Astrocyte (in vitro differentiated cells and primary cell): ENCODE measurements at regions not wholly inside any gene's neighbourhood (a gene's known extent, or its start where the extent isn't known, plus 50 kb on each side); places are given as distances from the start of the nearest gene placed in this dataset.
"Not testable (repeated sequence)": the region's sequence is repeated elsewhere in the genome, so short reads cannot be mapped to it uniquely, and the experiment has no call there.

Source experiments
- DNase-seq: peaks from one replicate; pipeline ENCODE4 v3.0.0-alpha.2; 2010; ENCODE audit warnings: low read depth
- FAIRE-seq: peaks from 2 replicates; lab custom pipeline; 2011; peaks lifted over from hg19 to GRCh38; lab: Jason Lieb, UNC
- H2AFZ ChIP-seq: 2 replicates; pipeline ENCODE4 v1.6.0; 2012; ENCODE audit warnings: low read depth, low read length, inconsistent platforms
- H3K27ac ChIP-seq: 2 replicates; pipeline ENCODE4 v1.5.1; 2011; ENCODE audit warnings: low read depth, low read length, inconsistent platforms
- H3K27me3 ChIP-seq: 2 replicates; pipeline ENCODE4 v1.6.0; 2011; ENCODE audit warnings: low read length, inconsistent platforms; ENCODE audit not compliant: insufficient read depth
- H3K36me3 ChIP-seq: 2 replicates; pipeline ENCODE4 v1.5.1; 2011; ENCODE audit warnings: low read length, inconsistent platforms; ENCODE audit not compliant: insufficient read depth
- H3K4me1 ChIP-seq: 2 replicates; pipeline ENCODE4 v1.5.1; 2011; ENCODE audit warnings: low read length, inconsistent platforms; ENCODE audit not compliant: insufficient read depth
- H3K4me2 ChIP-seq: 2 replicates; pipeline ENCODE4 v1.6.0; 2012; ENCODE audit warnings: low read length, inconsistent platforms
- H3K4me3 ChIP-seq: 2 replicates; pipeline ENCODE4 v1.5.1; 2011; ENCODE audit warnings: low read depth, mild to moderate bottlenecking, low read length, inconsistent platforms; ENCODE audit not compliant: insufficient read depth
- H3K79me2 ChIP-seq: 2 replicates; pipeline ENCODE4 v1.6.0; 2012; ENCODE audit warnings: mild to moderate bottlenecking, low read length, inconsistent platforms; ENCODE audit not compliant: insufficient read depth
- H3K9ac ChIP-seq: 2 replicates; pipeline ENCODE4 v1.6.0; 2012; ENCODE audit warnings: mild to moderate bottlenecking, low read length, inconsistent platforms
- H3K9me3 ChIP-seq: 2 replicates; pipeline ENCODE4 v1.5.1; 2012; ENCODE audit warnings: low read depth, mild to moderate bottlenecking, low read length, inconsistent platforms; ENCODE audit not compliant: insufficient read depth
- H4K20me1 ChIP-seq: 2 replicates; pipeline ENCODE4 v1.6.0; 2012; ENCODE audit warnings: low read length, inconsistent platforms; ENCODE audit not compliant: insufficient read depth
- H3K27ac Mint-ChIP-seq: one replicate; pipeline ENCODE4 v1.8.0; 2021; ENCODE audit warnings: mild to moderate bottlenecking, mixed read lengths; ENCODE audit not compliant: unreplicated experiment
- H3K27me3 Mint-ChIP-seq: one replicate; pipeline ENCODE4 v1.8.0; 2021; ENCODE audit warnings: low read depth, mixed read lengths; ENCODE audit not compliant: unreplicated experiment
- H3K36me3 Mint-ChIP-seq: one replicate; pipeline ENCODE4 v1.8.0; 2021; ENCODE audit warnings: low read depth, mixed read lengths; ENCODE audit not compliant: unreplicated experiment
- H3K4me1 Mint-ChIP-seq: one replicate; pipeline ENCODE4 v1.8.0; 2021; ENCODE audit warnings: low read depth, mixed read lengths; ENCODE audit not compliant: unreplicated experiment
- H3K4me3 Mint-ChIP-seq: one replicate; pipeline ENCODE4 v1.8.0; 2021; ENCODE audit warnings: mild to moderate bottlenecking, moderate library complexity, mixed read lengths; ENCODE audit not compliant: unreplicated experiment
- H3K9me3 Mint-ChIP-seq: one replicate; pipeline ENCODE4 v1.8.0; 2021; ENCODE audit warnings: mild to moderate bottlenecking, mixed read lengths; ENCODE audit not compliant: unreplicated experiment
- CTCF ChIP-seq: IDR thresholded peaks from 2 replicates; pipeline ENCODE4 v1.5.1; 2011; ENCODE audit warnings: low read depth, mild to moderate bottlenecking, inconsistent platforms, low read length, moderate library complexity; ENCODE audit not compliant: insufficient read depth
- EZH2 ChIP-seq: IDR thresholded peaks from 2 replicates; pipeline ENCODE4 v1.6.1; 2012; ENCODE audit warnings: mild to moderate bottlenecking, low read length, inconsistent platforms; ENCODE audit not compliant: insufficient read depth

DNA sequence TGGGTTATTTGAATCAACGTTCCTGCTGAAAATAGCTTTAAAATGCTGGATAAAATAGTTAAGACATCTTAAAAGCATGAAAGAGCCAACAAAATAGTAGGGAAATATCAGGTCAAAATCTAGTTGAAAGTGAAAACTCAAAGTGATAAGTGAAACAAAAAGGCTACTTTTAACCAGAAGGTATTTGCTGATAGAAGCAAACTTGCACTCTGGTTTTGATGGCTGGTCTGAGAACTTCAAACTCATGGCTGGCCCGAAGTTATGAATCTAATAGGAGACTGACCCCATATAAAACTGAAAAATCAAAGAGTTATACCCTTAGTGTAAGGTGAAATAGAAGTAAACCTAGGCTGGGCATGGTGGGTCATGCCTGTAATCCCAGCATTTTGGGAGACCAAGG lies 66.3 kb upstream of the HOXC13 start:
- no peak overlapping the region for H3K4me3 ChIP-seq
- H3K4me1 ChIP-seq, result no peaks in the 10 kb centered on the region
- no peak overlapping the region for H3K27ac ChIP-seq
- H3K4me2 ChIP-seq, result no peak overlapping the region
- no peaks in the 10 kb centered on the region for H3K36me3 ChIP-seq
- H3K36me3 Mint-ChIP-seq, result no peaks in the 10 kb centered on the region
- no peaks in the 10 kb centered on the region for H4K20me1 ChIP-seq
- H3K27me3 Mint-ChIP-seq, result peaks cover 17% of the 10 kb centered on the region
- no peak overlapping the region for H2AFZ ChIP-seq
- no peak overlapping the region for H3K9ac ChIP-seq
- DNase-seq, result no peak
- no peaks in the 10 kb centered on the region for H3K9me3 Mint-ChIP-seq
- H3K9me3 ChIP-seq, result no peaks in the 10 kb centered on the region
- peaks cover 18% of the 10 kb centered on the region for H3K4me1 Mint-ChIP-seq
- H3K79me2 ChIP-seq, result no peaks in the 10 kb centered on the region
- H3K4me3 Mint-ChIP-seq, result no peak overlapping the region
- TF ChIP-seq EZH2 (no peak), CTCF (no peak)
- no peak overlapping the region for H3K27ac Mint-ChIP-seq
- no peak for FAIRE-seq
- H3K27me3 ChIP-seq, result peaks cover 4% of the 10 kb centered on the region

DNA sequence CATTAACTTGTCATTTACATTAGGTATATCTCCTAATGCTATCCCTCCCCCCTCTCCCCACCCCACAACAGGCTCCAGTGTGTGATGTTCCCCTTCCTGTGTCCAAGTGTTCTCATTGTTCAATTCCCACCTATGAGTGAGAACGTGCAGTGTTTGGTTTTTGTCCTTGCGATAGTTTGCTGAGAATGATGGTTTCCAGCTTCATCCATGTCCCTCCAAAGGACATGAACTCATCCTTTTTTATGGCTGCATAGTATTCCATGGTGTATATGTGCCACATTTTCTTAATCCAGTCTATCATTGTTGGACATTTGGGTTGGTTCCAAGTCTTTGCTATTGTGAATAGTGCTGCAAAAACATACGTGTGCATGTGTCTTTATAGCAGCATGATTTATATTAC lies 60.7 kb upstream of the HOXC13 start:
- H3K9me3 Mint-ChIP-seq, H3K27me3 ChIP-seq, H3K27ac Mint-ChIP-seq, DNase-seq, H3K36me3 ChIP-seq, H3K4me2 ChIP-seq, H3K9ac ChIP-seq, H3K4me1 Mint-ChIP-seq, H3K36me3 Mint-ChIP-seq, FAIRE-seq, H3K4me1 ChIP-seq, H2AFZ ChIP-seq, H3K9me3 ChIP-seq, H3K4me3 Mint-ChIP-seq, H4K20me1 ChIP-seq, H3K79me2 ChIP-seq, H3K27ac ChIP-seq, H3K4me3 ChIP-seq: not testable (repeated sequence)
- H3K27me3 Mint-ChIP-seq, result peaks cover 15% of the 10 kb centered on the region

GRCh38 chr12:53887006-53887405 lies 51.6 kb upstream of the HOXC13 start:
- Histone ChIP-seq H3K4me3 (no peak overlapping the region), H3K79me2 (no peaks in the 10 kb centered on the region), H3K4me2 (no peak overlapping the region), H4K20me1 (no peaks in the 10 kb centered on the region), H3K9ac (no peak overlapping the region), H3K27me3 (peaks cover 9% of the 10 kb centered on the region), H2AFZ (no peak overlapping the region), H3K36me3 (no peaks in the 10 kb centered on the region), H3K27ac (no peak overlapping the region), H3K4me1 (no peaks in the 10 kb centered on the region), H3K9me3 (no peaks in the 10 kb centered on the region)
- H3K36me3 Mint-ChIP-seq, result no peaks in the 10 kb centered on the region
- DNase-seq (no peak), FAIRE-seq (no peak)
- H3K4me3 Mint-ChIP-seq, result no peak overlapping the region
- H3K9me3 Mint-ChIP-seq, result no peaks in the 10 kb centered on the region
- H3K4me1 Mint-ChIP-seq, result no peaks in the 10 kb centered on the region
- peaks cover 31% of the 10 kb centered on the region for H3K27me3 Mint-ChIP-seq
- no peak for TF ChIP-seq CTCF
- TF ChIP-seq EZH2, result no peak
- H3K27ac Mint-ChIP-seq, result no peak overlapping the region
